H1 (cell line): ENCODE measurements at regions not wholly inside any gene's neighbourhood (a gene's known extent, or its start where the extent isn't known, plus 50 kb on each side); places are given as distances from the start of the nearest gene placed in this dataset.

Experiments used
- CHD1 ChIP-seq: IDR thresholded peaks from 2 replicates; pipeline ENCODE4 v1.6.1; 2012; ENCODE audit warnings: low read depth, low read length, improper control_type of control experiment
- CHD7 ChIP-seq: fragments of 300-600 bp; sonication (generic); IDR thresholded peaks from 2 replicates; pipeline ENCODE4 v1.7.1; 2012; ENCODE audit warnings: low read length, moderate library complexity, mild to moderate bottlenecking, inconsistent platforms; ENCODE audit not compliant: insufficient replicate concordance
- EGR1 ChIP-seq: IDR thresholded peaks from 2 replicates; pipeline ENCODE4 v1.6.1; 2011; ENCODE audit warnings: low read depth, low read length, borderline replicate concordance
- EZH2 ChIP-seq: fragments of 200-600 bp; sonication (generic); IDR thresholded peaks from 2 replicates; pipeline ENCODE4 v1.7.1; 2012; ENCODE audit warnings: low read depth, mild to moderate bottlenecking, moderate library complexity, low read length, inconsistent platforms; ENCODE audit not compliant: severe bottlenecking
- KDM4A ChIP-seq: IDR thresholded peaks from one replicate; pipeline ENCODE4 v1.7.1; 2012; ENCODE audit warnings: low read depth, mild to moderate bottlenecking, moderate library complexity, low read length, inconsistent platforms; ENCODE audit not compliant: severe bottlenecking
- NANOG ChIP-seq: IDR thresholded peaks from 2 replicates; pipeline ENCODE4 v1.6.1; 2011; ENCODE audit warnings: low read length, low read depth, mild to moderate bottlenecking, inconsistent platforms; ENCODE audit not compliant: insufficient read depth, poor library complexity, severe bottlenecking
- POLR2A ChIP-seq, 2 experiments: IDR thresholded peaks; 1 replicate in 1 of 2; 2 replicates in 1 of 2; pipeline ENCODE4 v1.6.1; 2011; ENCODE audit warnings: low read depth in 2 of 2, low read length in 2 of 2, mild to moderate bottlenecking in 2 of 2; ENCODE audit errors: control extremely low read depth in 1 of 2
- RAD21 ChIP-seq, 2 experiments: IDR thresholded peaks in 1 of 2; conservative IDR thresholded peaks in 1 of 2; 2 replicates each; pipeline ENCODE4 v1.6.1; 2011; ENCODE audit warnings: low read depth in 2 of 2, low read length in 2 of 2, improper control_type of control experiment in 1 of 2, inconsistent platforms in 1 of 2, mild to moderate bottlenecking in 1 of 2, moderate library complexity in 1 of 2
- USF2 ChIP-seq: IDR thresholded peaks from 2 replicates; pipeline ENCODE4 v1.6.1; 2011; ENCODE audit warnings: low read length, improper control_type of control experiment
- YY1 ChIP-seq: IDR thresholded peaks from 2 replicates; pipeline ENCODE4 v1.6.1; 2011; ENCODE audit warnings: low read depth, mild to moderate bottlenecking, low read length
- ZNF274 ChIP-seq: IDR thresholded peaks from 2 replicates; pipeline ENCODE4 v1.7.0; 2012; ENCODE audit warnings: low read length, borderline replicate concordance; ENCODE audit errors: extremely low read depth

- TF ChIP-seq CHD7 = no peak
- no peak for TF ChIP-seq CHD1
- TF ChIP-seq YY1 = no peak
- no peak for TF ChIP-seq KDM4A
- TF ChIP-seq RAD21 (IDR thresholded peaks at IDR 0.05 in 1 of 2, conservative IDR thresholded peaks at IDR 0.05 in 1 of 2; ENCODE audit: low read depth in 2 of 2, low read length in 2 of 2) = no peak
- TF ChIP-seq USF2 = no peak
- TF ChIP-seq EZH2 = no peak
- no peak for TF ChIP-seq ZNF274
- no peak for TF ChIP-seq POLR2A (IDR thresholded peaks at IDR 0.05; ENCODE audit: control extremely low read depth in 1 of 2, low read depth in 2 of 2, low read length in 2 of 2)
- TF ChIP-seq NANOG = no peak
- no peak for TF ChIP-seq EGR1
Measured at GRCh38 chr10:8275911-8276310, 221.4 kb downstream of the GATA3 start (continued).
